ENCODE measurements at regions not wholly inside any gene's neighbourhood (a gene's known extent, or its start where the extent isn't known, plus 50 kb on each side); places are given as distances from the start of the nearest gene placed in this dataset.

- POLR2A ChIA-PET: no interaction called here
- TF ChIP-seq MYC (IDR thresholded peaks at IDR 0.05; ENCODE audit: low read depth, low read length) (no peak), EZH2 (IDR thresholded peaks at IDR 0.05; ENCODE audit: borderline replicate concordance, low read depth, low read length, severe bottlenecking) (no peak), FOS (IDR thresholded peaks at IDR 0.05; ENCODE audit: borderline replicate concordance, insufficient read depth, low read length) (no peak), POLR2AphosphoS5 (IDR thresholded peaks at IDR 0.05; ENCODE audit: insufficient read depth, low read depth, low read length) (no peak), GATA2 (IDR thresholded peaks at IDR 0.05; ENCODE audit: insufficient read depth, insufficient read length, low read depth, low read length) (no peak), JUN (IDR thresholded peaks at IDR 0.05; ENCODE audit: borderline replicate concordance, insufficient read depth, insufficient read length, low read depth) (no peak), POLR2A (IDR thresholded peaks at IDR 0.05; ENCODE audit: low read depth, low read length) (no peak), CTCF (IDR thresholded peaks at IDR 0.05; ENCODE audit: extremely low read depth in 1 of 2, insufficient read depth in 1 of 2, low read depth in 1 of 2, low read length in 2 of 2) (no peak), MAX (IDR thresholded peaks at IDR 0.05; ENCODE audit: insufficient read depth, insufficient read length) (no peak)
- Histone ChIP-seq H3K36me3 (ENCODE audit: control insufficient read depth in 2 of 2, extremely low read depth in 1 of 2, insufficient read depth in 2 of 2, low read length in 2 of 2) (no peaks in the 10 kb centered on the region), H2AFZ (ENCODE audit: low read depth, low read length) (no peak overlapping the region), H4K20me1 (replicated peaks; ENCODE audit: control insufficient read depth, extremely low read depth, insufficient read depth, low read length) (no peaks in the 10 kb centered on the region), H3K27me3 (ENCODE audit: control insufficient read depth in 2 of 2, insufficient read depth in 2 of 2, low read length in 2 of 2) (no peaks in the 10 kb centered on the region), H3K9ac (replicated peaks; ENCODE audit: extremely low read depth, insufficient read depth, low read length) (no peak overlapping the region), H3K27ac (ENCODE audit: insufficient read depth, low read depth, low read length) (no peak overlapping the region), H3K4me1 (ENCODE audit: control insufficient read depth, extremely low read depth, insufficient read depth, low read length) (peaks cover 11% of the 10 kb centered on the region), H3K9me1 (replicated peaks; ENCODE audit: control insufficient read depth, extremely low read depth, insufficient read depth, low read length) (no peaks in the 10 kb centered on the region), H3K4me2 (ENCODE audit: insufficient read depth, low read length) (no peak overlapping the region), H3K9me3 (replicated peaks; ENCODE audit: control insufficient read depth, insufficient read depth, low read length) (no peaks in the 10 kb centered on the region), H3K4me3 (replicated peaks in 1 of 3; ENCODE audit: insufficient read depth in 1 of 3, low read depth in 1 of 3, low read length in 3 of 3) (no peak overlapping the region), H3K79me2 (ENCODE audit: control insufficient read depth, insufficient read depth, low read length) (no peaks in the 10 kb centered on the region)
- dilution Hi-C loops (cut with MboI; ENCODE audit: extremely low pct_ligation_motif_present, low sequenced_read_pairs): no loop called here
- DNase-seq (ENCODE audit: low read depth, low spot score): no peak
- CTCF ChIA-PET: interaction anchor here (0.9 to 1.1 kb wide), 2 partner anchors 10 to 308 kb away, joined by 3 read pairs; no protein-coding TSS in a partner anchor
- intact Hi-C loops (cut with micrococcal nuclease): no loop called here
- no peak for FAIRE-seq
- BruUV-seq (replicated peaks): no TSS peak
Observed at GRCh38 chr5:125056671-125057485, 310.4 kb upstream of the ZNF608 start.

Data from endothelial cell of umbilical vein (primary cell).